Upper lobe of left lung (tissue), 4 donors: ENCODE measurements at regions not wholly inside any gene's neighbourhood (a gene's known extent, or its start where the extent isn't known, plus 50 kb on each side); places are given as distances from the start of the nearest gene placed in this dataset.

Source experiments
- CTCF ChIP-seq, 6 experiments: fragments of 450-650 bp in 4 of 6; fragments of 200-600 bp in 2 of 6; sonication (generic) in 2 of 6; IDR thresholded peaks; one replicate each; pipeline ENCODE4 v1.5.1; 2016 to 2019; ENCODE audit warnings: antibody characterized with exemption in 6 of 6
- POLR2A ChIP-seq, 4 donors: fragments of 450-650 bp; IDR thresholded peaks; one replicate each; pipeline ENCODE4 v1.5.1; 2016 to 2017; ENCODE audit warnings: antibody characterized with exemption in 4 of 4, mild to moderate bottlenecking in 2 of 4
- POLR2AphosphoS5 ChIP-seq, 2 donors: sonication (generic); formaldehyde crosslinking; IDR thresholded peaks; one replicate each; pipeline ENCODE4 v1.5.1; 2017; ENCODE audit warnings: antibody characterized with exemption in 2 of 2

GRCh38 chr16:86218479-86219170 is 291.7 kb upstream of the FOXF1 start:
- TF ChIP-seq POLR2A (IDR thresholded peaks at IDR 0.05), result no peak
- no peak for TF ChIP-seq CTCF (IDR thresholded peaks at IDR 0.05)
- no peak for TF ChIP-seq POLR2AphosphoS5 (IDR thresholded peaks at IDR 0.05)
